ENCODE measurements at regions not wholly inside any gene's neighbourhood (a gene's known extent, or its start where the extent isn't known, plus 50 kb on each side); places are given as distances from the start of the nearest gene placed in this dataset.

GRCh38 chr14:98564006-98564405, 708.0 kb downstream of the BCL11B start:
- ChIA-PET CTCF (no interaction called here), POLR2A (no interaction called here)
- no TSS peak for BruUV-seq (replicated peaks)
- FAIRE-seq: no peak
- Histone ChIP-seq H3K9me1 (replicated peaks; ENCODE audit: control insufficient read depth, extremely low read depth, insufficient read depth, low read length) (no peaks in the 10 kb centered on the region), H3K4me3 (replicated peaks in 1 of 3; ENCODE audit: insufficient read depth in 1 of 3, low read depth in 1 of 3, low read length in 3 of 3) (no peak overlapping the region), H3K27me3 (ENCODE audit: control insufficient read depth in 2 of 2, insufficient read depth in 2 of 2, low read length in 2 of 2) (no peaks in the 10 kb centered on the region), H3K36me3 (ENCODE audit: control insufficient read depth in 2 of 2, extremely low read depth in 1 of 2, insufficient read depth in 2 of 2, low read length in 2 of 2) (no peaks in the 10 kb centered on the region), H3K79me2 (ENCODE audit: control insufficient read depth, insufficient read depth, low read length) (no peaks in the 10 kb centered on the region), H2AFZ (ENCODE audit: low read depth, low read length) (no peak overlapping the region), H3K9ac (replicated peaks; ENCODE audit: extremely low read depth, insufficient read depth, low read length) (no peak overlapping the region), H3K4me1 (ENCODE audit: control insufficient read depth, extremely low read depth, insufficient read depth, low read length) (no peaks in the 10 kb centered on the region), H4K20me1 (replicated peaks; ENCODE audit: control insufficient read depth, extremely low read depth, insufficient read depth, low read length) (no peaks in the 10 kb centered on the region), H3K9me3 (replicated peaks; ENCODE audit: control insufficient read depth, insufficient read depth, low read length) (peaks cover 4% of the 10 kb centered on the region), H3K4me2 (ENCODE audit: insufficient read depth, low read length) (no peak overlapping the region), H3K27ac (ENCODE audit: insufficient read depth, low read depth, low read length) (no peak overlapping the region)
- intact Hi-C loops (cut with micrococcal nuclease): no loop called here
- no peak for DNase-seq (ENCODE audit: low read depth, low spot score)
- dilution Hi-C loops (cut with MboI; ENCODE audit: extremely low pct_ligation_motif_present, low sequenced_read_pairs): no loop called here
- TF ChIP-seq CTCF (IDR thresholded peaks at IDR 0.05; ENCODE audit: extremely low read depth in 1 of 2, insufficient read depth in 1 of 2, low read depth in 1 of 2, low read length in 2 of 2) (no peak), MYC (IDR thresholded peaks at IDR 0.05; ENCODE audit: low read depth, low read length) (no peak), GATA2 (IDR thresholded peaks at IDR 0.05; ENCODE audit: insufficient read depth, insufficient read length, low read depth, low read length) (no peak), EZH2 (IDR thresholded peaks at IDR 0.05; ENCODE audit: borderline replicate concordance, low read depth, low read length, severe bottlenecking) (no peak), JUN (IDR thresholded peaks at IDR 0.05; ENCODE audit: borderline replicate concordance, insufficient read depth, insufficient read length, low read depth) (no peak), MAX (IDR thresholded peaks at IDR 0.05; ENCODE audit: insufficient read depth, insufficient read length) (no peak), POLR2A (IDR thresholded peaks at IDR 0.05; ENCODE audit: low read depth, low read length) (no peak), POLR2AphosphoS5 (IDR thresholded peaks at IDR 0.05; ENCODE audit: insufficient read depth, low read depth, low read length) (no peak), FOS (IDR thresholded peaks at IDR 0.05; ENCODE audit: borderline replicate concordance, insufficient read depth, low read length) (no peak)
